Right atrium auricular region (tissue), 2 donors: ENCODE measurements at regions not wholly inside any gene's neighbourhood (a gene's known extent, or its start where the extent isn't known, plus 50 kb on each side); places are given as distances from the start of the nearest gene placed in this dataset.

ENCODE experiments used
- DNase-seq: peaks from one replicate; pipeline ENCODE4 v3.0.0-alpha.2; 2019; ENCODE audit warnings: low spot score
- H3K27ac ChIP-seq, 2 donors: fragments of 200-600 bp; sonication (generic); 1 replicate in 1 of 2; 2 replicates in 1 of 2; pipeline ENCODE4 v1.5.1; 2016 to 2019
- H3K27me3 ChIP-seq, 2 donors: fragments of 200-600 bp; sonication (generic); one replicate each; pipeline versions ENCODE4 v1.5.1 to v1.6.0; 2017 to 2019
- H3K36me3 ChIP-seq: fragments of 200-600 bp; sonication (generic); one replicate; pipeline ENCODE4 v1.5.1; 2016
- H3K4me1 ChIP-seq, 2 donors: fragments of 200-600 bp; sonication (generic); one replicate each; pipeline versions ENCODE4 v1.5.1 to v1.6.0; 2017 to 2019
- H3K4me3 ChIP-seq, 2 donors: fragments of 200-600 bp; sonication (generic); 1 replicate in 1 of 2; 2 replicates in 1 of 2; pipeline ENCODE4 v1.5.1; 2017 to 2019; ENCODE audit warnings: mild to moderate bottlenecking in 1 of 2, moderate library complexity in 1 of 2
- H3K9me3 ChIP-seq, 2 donors: fragments of 200-600 bp; sonication (generic); one replicate each; pipeline ENCODE4 v1.5.1; 2019
- CTCF ChIP-seq, 2 donors: fragments of 200-600 bp; sonication (generic); IDR thresholded peaks; one replicate each; pipeline ENCODE4 v1.5.1; 2019; ENCODE audit warnings: antibody characterized with exemption in 2 of 2

DNA sequence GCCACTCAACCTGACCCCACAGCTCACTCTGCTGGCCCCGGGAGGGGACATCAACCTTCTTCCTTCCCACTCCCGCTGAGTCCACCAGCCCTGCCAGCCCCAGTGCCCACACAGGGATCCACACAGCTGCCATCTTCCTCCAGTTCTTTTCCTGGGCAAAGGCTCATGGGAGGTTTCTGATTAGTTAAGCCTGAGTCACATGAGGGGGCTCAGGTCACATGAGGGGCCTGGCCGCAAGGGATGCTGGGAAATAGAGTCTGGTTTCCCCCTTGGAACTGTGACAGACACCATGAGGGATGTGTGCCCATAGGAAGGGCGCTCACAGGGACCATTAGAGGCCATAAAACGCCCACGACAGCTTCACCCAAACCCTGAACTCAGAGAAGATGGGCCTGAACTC is 228.7 kb upstream of the SFSWAP start:
- Histone ChIP-seq H3K27ac (no peak overlapping the region), H3K36me3 (no peaks in the 10 kb centered on the region), H3K27me3 (no peaks in the 10 kb centered on the region), H3K4me1 (no peaks in the 10 kb centered on the region), H3K4me3 (no peak overlapping the region), H3K9me3 (no peaks in the 10 kb centered on the region)
- no peak for DNase-seq
- no peak for TF ChIP-seq CTCF (IDR thresholded peaks at IDR 0.05)

DNA sequence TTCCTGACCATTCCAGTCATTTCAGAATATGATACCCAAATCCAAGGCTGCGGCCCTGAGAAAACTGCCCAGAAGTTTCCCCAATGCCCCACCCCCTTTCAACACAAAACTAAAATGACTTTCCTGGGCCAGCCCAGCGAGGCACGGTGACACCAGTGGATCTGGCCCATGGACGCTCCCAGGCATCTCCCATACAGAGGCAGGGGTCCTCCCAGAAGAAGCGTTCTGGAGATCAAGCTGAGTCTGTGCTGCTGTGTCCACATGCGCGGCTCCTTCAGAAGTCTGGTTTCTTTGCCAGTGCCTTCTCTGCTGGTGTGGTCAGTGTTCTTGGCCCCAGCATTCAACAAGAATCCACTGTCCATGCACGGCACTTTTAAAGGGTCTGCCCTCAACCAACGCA is 228.2 kb upstream of the SFSWAP start:
- no peak for DNase-seq
- no peaks in the 10 kb centered on the region for H3K27me3 ChIP-seq

GRCh38 chr12:131486451-131487230 is 224.2 kb upstream of the SFSWAP start:
- Histone ChIP-seq H3K27me3 (no peaks in the 10 kb centered on the region), H3K27ac (no peak overlapping the region), H3K4me3 (no peak overlapping the region), H3K36me3 (no peaks in the 10 kb centered on the region), H3K4me1 (peaks cover 0 to 9% of the 10 kb centered on the region in 2 donors), H3K9me3 (no peaks in the 10 kb centered on the region)
- no peak for TF ChIP-seq CTCF (IDR thresholded peaks at IDR 0.05)
- no peak for DNase-seq

More for the DNA sequence above, 228.2 kb upstream of the SFSWAP start:
- Histone ChIP-seq H3K4me1 (peaks cover 0 to 2% of the 10 kb centered on the region in 2 donors), H3K27ac (no peak overlapping the region), H3K9me3 (no peaks in the 10 kb centered on the region), H3K4me3 (no peak overlapping the region), H3K36me3 (no peaks in the 10 kb centered on the region)
- no peak for TF ChIP-seq CTCF (IDR thresholded peaks at IDR 0.05)

DNA sequence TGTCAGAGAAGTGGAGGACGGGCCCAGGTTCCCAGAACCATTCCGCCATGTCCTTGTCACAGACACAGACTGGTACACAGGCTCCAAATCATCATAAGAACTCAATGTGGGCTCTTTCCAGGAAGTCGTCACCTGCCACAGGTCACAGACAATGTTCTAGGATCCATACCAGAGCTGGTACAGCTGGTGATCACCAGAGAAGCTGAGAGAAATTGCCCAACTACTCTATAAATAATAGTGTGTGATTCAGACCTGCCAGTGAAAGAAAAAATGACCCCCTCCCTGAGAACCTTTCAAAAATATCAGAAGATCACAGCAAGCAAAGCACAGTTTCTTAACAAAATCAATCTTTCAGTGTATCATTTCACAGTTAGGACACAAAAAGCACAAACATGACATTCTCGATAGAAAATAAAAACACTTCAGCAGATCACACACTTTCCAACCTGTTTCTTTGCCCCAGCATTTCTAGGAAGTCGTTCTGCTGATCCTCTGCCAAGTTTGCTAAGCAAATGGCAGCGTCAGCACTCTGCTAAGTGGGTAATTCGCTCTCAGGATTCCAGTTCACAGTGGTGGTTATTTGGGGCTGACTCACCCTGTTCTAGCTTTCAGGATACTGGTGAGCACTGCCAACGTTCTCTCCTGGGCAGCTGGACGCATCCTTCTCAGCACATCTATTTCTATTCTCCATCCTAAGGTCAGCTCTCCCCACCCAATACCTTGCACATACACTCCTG is 223.3 kb upstream of the SFSWAP start:
- H3K4me1 ChIP-seq = peaks cover 0 to 9% of the 10 kb centered on the region in 2 donors
- H3K27me3 ChIP-seq = no peaks in the 10 kb centered on the region
- no peaks in the 10 kb centered on the region for H3K9me3 ChIP-seq
- no peak for TF ChIP-seq CTCF (IDR thresholded peaks at IDR 0.05)
- no peak overlapping the region for H3K27ac ChIP-seq
- no peaks in the 10 kb centered on the region for H3K36me3 ChIP-seq
- DNase-seq = no peak
- H3K4me3 ChIP-seq = no peak overlapping the region

DNA sequence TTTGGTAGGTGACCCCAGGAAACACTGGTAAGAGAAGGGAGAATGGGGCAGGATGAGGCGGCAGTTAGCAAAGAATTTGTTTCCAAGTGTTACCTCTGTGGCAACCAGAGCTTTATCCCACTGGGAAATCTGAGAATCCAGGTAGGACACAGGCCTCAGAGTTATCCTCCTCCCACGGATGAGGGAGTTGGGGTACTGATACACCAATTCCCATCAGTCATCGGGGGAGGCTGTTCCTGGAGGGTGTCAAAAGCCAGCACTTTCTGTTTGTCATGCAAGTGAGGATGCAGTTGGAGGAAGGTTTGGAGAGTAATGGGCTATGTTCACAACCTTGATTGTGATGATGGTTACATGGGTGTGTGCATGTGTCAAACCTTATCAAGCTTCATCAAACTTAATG is 221.2 kb upstream of the SFSWAP start:
- Histone ChIP-seq H3K4me1 (peaks cover 0 to 9% of the 10 kb centered on the region in 2 donors), H3K36me3 (no peaks in the 10 kb centered on the region), H3K4me3 (no peak overlapping the region), H3K27ac (no peak overlapping the region), H3K27me3 (no peaks in the 10 kb centered on the region), H3K9me3 (no peaks in the 10 kb centered on the region)
- no peak for TF ChIP-seq CTCF (IDR thresholded peaks at IDR 0.05)
- DNase-seq = no peak
